Testis (tissue), 2 donors: ENCODE measurements at regions not wholly inside any gene's neighbourhood (a gene's known extent, or its start where the extent isn't known, plus 50 kb on each side); places are given as distances from the start of the nearest gene placed in this dataset.

Experiments
- CTCF ChIP-seq, 3 experiments: fragments of 450-650 bp in 2 of 3; fragments of 200-600 bp in 1 of 3; sonication (generic) in 1 of 3; IDR thresholded peaks; one replicate each; pipeline ENCODE4 v1.5.1; 2016 to 2019; ENCODE audit warnings: antibody characterized with exemption in 3 of 3, mild to moderate bottlenecking in 2 of 3, moderate library complexity in 1 of 3
- POLR2A ChIP-seq: fragments of 450-650 bp; IDR thresholded peaks from one replicate; pipeline ENCODE4 v1.6.1; 2017; ENCODE audit warnings: antibody characterized with exemption, mild to moderate bottlenecking, moderate library complexity

GRCh38 chr4:23269566-23269965 is 576.8 kb downstream of the GBA3 start:
- TF ChIP-seq CTCF (IDR thresholded peaks at IDR 0.05) (no peak), POLR2A (no peak)
